ENCODE measurements at regions not wholly inside any gene's neighbourhood (a gene's known extent, or its start where the extent isn't known, plus 50 kb on each side); places are given as distances from the start of the nearest gene placed in this dataset.

- TF ChIP-seq CTCF (IDR thresholded peaks at IDR 0.05), result no peak
- TF ChIP-seq POLR2A (IDR thresholded peaks at IDR 0.05), result no peak
- TF ChIP-seq POLR2AphosphoS5 (IDR thresholded peaks at IDR 0.05), result no peak
Measured at GRCh38 chr4:85153221-85153620, 186.7 kb upstream of the WDFY3 start.
